Osteoblast (primary cell): ENCODE measurements at regions not wholly inside any gene's neighbourhood (a gene's known extent, or its start where the extent isn't known, plus 50 kb on each side); places are given as distances from the start of the nearest gene placed in this dataset.

Source experiments
- DNase-seq: peaks from one replicate; pipeline ENCODE4 v3.0.0; 2011; ENCODE audit warnings: low spot score, mixed read lengths; ENCODE audit not compliant: insufficient read length; ENCODE audit errors: missing footprints
- H2AFZ ChIP-seq: 2 replicates; pipeline ENCODE4 v1.6.0; 2011; ENCODE audit warnings: mild to moderate bottlenecking, low read length
- H3K27ac ChIP-seq: 2 replicates; pipeline ENCODE4 v1.5.1; 2011; ENCODE audit warnings: mild to moderate bottlenecking, low read depth, low read length, moderate library complexity
- H3K27me3 ChIP-seq: 2 replicates; pipeline ENCODE4 v1.6.0; 2012; ENCODE audit warnings: mild to moderate bottlenecking, control low read depth, inconsistent platforms, low read length, moderate library complexity; ENCODE audit not compliant: insufficient read depth
- H3K36me3 ChIP-seq: 2 replicates; pipeline ENCODE4 v1.5.1; 2011; ENCODE audit warnings: mild to moderate bottlenecking, low read length, control low read depth, moderate library complexity; ENCODE audit not compliant: insufficient read depth
- H3K4me1 ChIP-seq: 2 replicates; pipeline ENCODE4 v1.5.1; 2011; ENCODE audit warnings: mild to moderate bottlenecking, low read length, control low read depth, moderate library complexity; ENCODE audit not compliant: insufficient read depth
- H3K4me2 ChIP-seq: 2 replicates; pipeline ENCODE4 v1.6.0; 2011; ENCODE audit warnings: mild to moderate bottlenecking, low read length; ENCODE audit not compliant: insufficient read depth
- H3K4me3 ChIP-seq: fragments of 200-600 bp; sonication (generic); 3 replicates; pipeline ENCODE4 v1.5.1; 2012; ENCODE audit warnings: mild to moderate bottlenecking, low read length, inconsistent platforms; ENCODE audit not compliant: insufficient read depth
- H3K79me2 ChIP-seq: 2 replicates; pipeline ENCODE4 v1.6.0; 2012; ENCODE audit warnings: mild to moderate bottlenecking, low read length, control low read depth, inconsistent platforms; ENCODE audit not compliant: insufficient read depth
- H3K9me3 ChIP-seq: 2 replicates; pipeline ENCODE4 v1.5.1; 2011; ENCODE audit warnings: low read depth, low read length, control low read depth
- H4K20me1 ChIP-seq: 2 replicates; pipeline ENCODE4 v1.6.0; 2012; ENCODE audit warnings: mild to moderate bottlenecking, low read length, control low read depth; ENCODE audit not compliant: insufficient read depth
- CTCF ChIP-seq: IDR thresholded peaks from 2 replicates; pipeline ENCODE4 v1.5.1; 2011; ENCODE audit warnings: mild to moderate bottlenecking, low read depth, low read length, moderate library complexity; ENCODE audit errors: extremely low read depth

GRCh38 chr13:58806401-58806800 is 1174.9 kb downstream of the PCDH17 start:
- H2AFZ ChIP-seq = no peak overlapping the region
- H3K36me3 ChIP-seq = no peaks in the 10 kb centered on the region
- TF ChIP-seq CTCF = no peak
- H3K79me2 ChIP-seq = no peaks in the 10 kb centered on the region
- H3K27ac ChIP-seq = no peak overlapping the region
- no peaks in the 10 kb centered on the region for H3K4me1 ChIP-seq
- no peaks in the 10 kb centered on the region for H4K20me1 ChIP-seq
- H3K27me3 ChIP-seq = no peaks in the 10 kb centered on the region
- no peak overlapping the region for H3K4me3 ChIP-seq
- H3K9me3 ChIP-seq = no peaks in the 10 kb centered on the region
- no peak for DNase-seq
- no peak overlapping the region for H3K4me2 ChIP-seq

- H3K27me3 ChIP-seq = no peaks in the 10 kb centered on the region
- H3K4me3 ChIP-seq = no peak overlapping the region
- H4K20me1 ChIP-seq = no peaks in the 10 kb centered on the region
- H3K4me1 ChIP-seq = no peaks in the 10 kb centered on the region
- no peaks in the 10 kb centered on the region for H3K9me3 ChIP-seq
- H3K27ac ChIP-seq = no peak overlapping the region
- no peak for TF ChIP-seq CTCF
- H3K36me3 ChIP-seq = no peaks in the 10 kb centered on the region
- H2AFZ ChIP-seq = no peak overlapping the region
- no peaks in the 10 kb centered on the region for H3K79me2 ChIP-seq
- no peak overlapping the region for H3K4me2 ChIP-seq
- DNase-seq = no peak
Measured at GRCh38 chr13:58823701-58824100, 1192.2 kb downstream of the PCDH17 start.

GRCh38 chr13:58827904-58828303 is 1196.4 kb downstream of the PCDH17 start:
- no peak overlapping the region for H3K4me3 ChIP-seq
- H3K27me3 ChIP-seq = no peaks in the 10 kb centered on the region
- no peaks in the 10 kb centered on the region for H3K36me3 ChIP-seq
- H2AFZ ChIP-seq = no peak overlapping the region
- no peak for DNase-seq
- no peak overlapping the region for H3K27ac ChIP-seq
- H3K4me1 ChIP-seq = no peaks in the 10 kb centered on the region
- TF ChIP-seq CTCF = no peak
- H3K4me2 ChIP-seq = no peak overlapping the region
- no peaks in the 10 kb centered on the region for H3K9me3 ChIP-seq
- no peaks in the 10 kb centered on the region for H4K20me1 ChIP-seq
- H3K79me2 ChIP-seq = no peaks in the 10 kb centered on the region

GRCh38 chr13:58830841-58831240 is 1199.3 kb downstream of the PCDH17 start:
- no peaks in the 10 kb centered on the region for H4K20me1 ChIP-seq
- H3K36me3 ChIP-seq = no peaks in the 10 kb centered on the region
- DNase-seq = no peak
- no peaks in the 10 kb centered on the region for H3K79me2 ChIP-seq
- no peak overlapping the region for H3K27ac ChIP-seq
- H3K4me3 ChIP-seq = no peak overlapping the region
- H3K4me2 ChIP-seq = no peak overlapping the region
- no peak overlapping the region for H2AFZ ChIP-seq
- H3K9me3 ChIP-seq = no peaks in the 10 kb centered on the region
- TF ChIP-seq CTCF = no peak
- no peaks in the 10 kb centered on the region for H3K4me1 ChIP-seq
- H3K27me3 ChIP-seq = no peaks in the 10 kb centered on the region
